ENCODE measurements at regions not wholly inside any gene's neighbourhood (a gene's known extent, or its start where the extent isn't known, plus 50 kb on each side); places are given as distances from the start of the nearest gene placed in this dataset.

DNA sequence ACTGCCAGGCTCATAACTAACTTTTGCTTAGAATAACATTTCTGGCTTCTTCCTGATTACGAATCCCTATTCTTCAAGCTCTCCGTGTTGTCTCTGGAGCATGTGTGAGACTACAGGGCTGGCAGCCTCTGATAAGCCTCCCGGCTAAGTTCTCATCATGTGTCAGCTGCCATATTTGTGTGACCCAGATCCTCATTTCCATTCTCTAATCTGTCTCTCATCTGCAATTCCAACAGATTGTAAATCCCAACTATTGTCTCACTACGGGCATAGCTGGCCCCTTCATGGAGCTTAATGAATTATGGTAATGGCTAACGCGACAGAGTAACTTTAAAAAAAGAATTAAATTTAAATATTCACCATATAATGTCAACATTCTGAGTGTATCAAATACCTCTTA lies 165.4 kb downstream of the CMPK2 start:
- Histone ChIP-seq H3K4me3 (ENCODE audit: low read depth, low read length) (no peak overlapping the region), H3K36me3 (ENCODE audit: control insufficient read depth, insufficient read depth, low read length) (no peaks in the 10 kb centered on the region), H3K27me3 (ENCODE audit: control insufficient read depth, insufficient read depth, low read length) (no peaks in the 10 kb centered on the region)
- TF ChIP-seq, protein P1, sequence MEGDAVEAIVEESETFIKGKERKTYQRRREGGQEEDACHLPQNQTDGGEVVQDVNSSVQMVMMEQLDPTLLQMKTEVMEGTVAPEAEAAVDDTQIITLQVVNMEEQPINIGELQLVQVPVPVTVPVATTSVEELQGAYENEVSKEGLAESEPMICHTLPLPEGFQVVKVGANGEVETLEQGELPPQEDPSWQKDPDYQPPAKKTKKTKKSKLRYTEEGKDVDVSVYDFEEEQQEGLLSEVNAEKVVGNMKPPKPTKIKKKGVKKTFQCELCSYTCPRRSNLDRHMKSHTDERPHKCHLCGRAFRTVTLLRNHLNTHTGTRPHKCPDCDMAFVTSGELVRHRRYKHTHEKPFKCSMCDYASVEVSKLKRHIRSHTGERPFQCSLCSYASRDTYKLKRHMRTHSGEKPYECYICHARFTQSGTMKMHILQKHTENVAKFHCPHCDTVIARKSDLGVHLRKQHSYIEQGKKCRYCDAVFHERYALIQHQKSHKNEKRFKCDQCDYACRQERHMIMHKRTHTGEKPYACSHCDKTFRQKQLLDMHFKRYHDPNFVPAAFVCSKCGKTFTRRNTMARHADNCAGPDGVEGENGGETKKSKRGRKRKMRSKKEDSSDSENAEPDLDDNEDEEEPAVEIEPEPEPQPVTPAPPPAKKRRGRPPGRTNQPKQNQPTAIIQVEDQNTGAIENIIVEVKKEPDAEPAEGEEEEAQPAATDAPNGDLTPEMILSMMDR (IDR thresholded peaks at IDR 0.05; ENCODE audit: insufficient read depth, low read depth, low read length), result no peak
- no peak for DNase-seq (ENCODE audit: low read depth)
- POLR2A ChIA-PET, result no interaction called here
- CTCF ChIA-PET, result interaction anchor here (1.3 kb wide), 1 partner anchor 19 kb away, joined by 3 read pairs; no protein-coding TSS in a partner anchor

GRCh38 chr2:6704077-6704476 lies 161.6 kb downstream of the CMPK2 start:
- no peak for DNase-seq (ENCODE audit: low read depth)
- Histone ChIP-seq H3K4me3 (ENCODE audit: low read depth, low read length) (no peak overlapping the region), H3K36me3 (ENCODE audit: control insufficient read depth, insufficient read depth, low read length) (no peaks in the 10 kb centered on the region), H3K27me3 (ENCODE audit: control insufficient read depth, insufficient read depth, low read length) (no peaks in the 10 kb centered on the region)
- POLR2A ChIA-PET, result no interaction called here
- CTCF ChIA-PET, result no interaction called here
- TF ChIP-seq, protein P1 (IDR thresholded peaks at IDR 0.05; ENCODE audit: insufficient read depth, low read depth, low read length), result no peak

- ChIA-PET CTCF (no interaction called here), POLR2A (no interaction called here)
- no peaks in the 10 kb centered on the region for H3K27me3 ChIP-seq (ENCODE audit: control insufficient read depth, insufficient read depth, low read length)
- no peak for DNase-seq (ENCODE audit: low read depth)
- TF ChIP-seq, protein P1 (IDR thresholded peaks at IDR 0.05; ENCODE audit: insufficient read depth, low read depth, low read length), result no peak
- H3K4me3 ChIP-seq (ENCODE audit: low read depth, low read length), result no peak overlapping the region
- H3K36me3 ChIP-seq (ENCODE audit: control insufficient read depth, insufficient read depth, low read length), result no peaks in the 10 kb centered on the region
Observed at GRCh38 chr2:6721395-6721794, 144.3 kb downstream of the CMPK2 start.

DNA sequence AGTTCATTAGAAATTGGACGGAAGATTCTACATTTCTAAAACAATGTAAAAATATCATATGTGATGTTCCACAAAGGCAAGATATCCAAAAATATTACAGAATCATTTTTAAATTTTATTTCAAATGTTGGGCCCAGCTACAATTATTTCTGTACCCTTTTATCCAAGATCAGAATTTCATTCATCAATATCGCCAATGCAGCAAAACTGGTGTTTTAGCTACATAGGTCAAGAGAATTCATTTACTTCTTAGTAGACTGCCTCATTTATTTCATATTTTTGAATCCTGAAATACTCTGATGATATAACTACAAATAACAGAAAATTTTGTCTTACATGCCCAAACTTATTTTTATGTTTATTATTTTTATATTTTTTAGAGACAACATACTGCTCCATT lies 143.1 kb downstream of the CMPK2 start:
- Histone ChIP-seq H3K27me3 (ENCODE audit: control insufficient read depth, insufficient read depth, low read length) (no peaks in the 10 kb centered on the region), H3K4me3 (ENCODE audit: low read depth, low read length) (no peak overlapping the region), H3K36me3 (ENCODE audit: control insufficient read depth, insufficient read depth, low read length) (no peaks in the 10 kb centered on the region)
- TF ChIP-seq, protein P1 (IDR thresholded peaks at IDR 0.05; ENCODE audit: insufficient read depth, low read depth, low read length), result no peak
- ChIA-PET CTCF (no interaction called here), POLR2A (no interaction called here)
- DNase-seq (ENCODE audit: low read depth), result no peak

GRCh38 chr2:6723865-6724604 lies 141.7 kb downstream of the CMPK2 start:
- POLR2A ChIA-PET, result no interaction called here
- CTCF ChIA-PET, result no interaction called here
- DNase-seq (ENCODE audit: low read depth), result no peak
- Histone ChIP-seq H3K27me3 (ENCODE audit: control insufficient read depth, insufficient read depth, low read length) (no peaks in the 10 kb centered on the region), H3K36me3 (ENCODE audit: control insufficient read depth, insufficient read depth, low read length) (no peaks in the 10 kb centered on the region), H3K4me3 (ENCODE audit: low read depth, low read length) (no peak overlapping the region)
- TF ChIP-seq, protein P1 (IDR thresholded peaks at IDR 0.05; ENCODE audit: insufficient read depth, low read depth, low read length), result no peak
